ENCODE measurements at regions not wholly inside any gene's neighbourhood (a gene's known extent, or its start where the extent isn't known, plus 50 kb on each side); places are given as distances from the start of the nearest gene placed in this dataset.

DNA sequence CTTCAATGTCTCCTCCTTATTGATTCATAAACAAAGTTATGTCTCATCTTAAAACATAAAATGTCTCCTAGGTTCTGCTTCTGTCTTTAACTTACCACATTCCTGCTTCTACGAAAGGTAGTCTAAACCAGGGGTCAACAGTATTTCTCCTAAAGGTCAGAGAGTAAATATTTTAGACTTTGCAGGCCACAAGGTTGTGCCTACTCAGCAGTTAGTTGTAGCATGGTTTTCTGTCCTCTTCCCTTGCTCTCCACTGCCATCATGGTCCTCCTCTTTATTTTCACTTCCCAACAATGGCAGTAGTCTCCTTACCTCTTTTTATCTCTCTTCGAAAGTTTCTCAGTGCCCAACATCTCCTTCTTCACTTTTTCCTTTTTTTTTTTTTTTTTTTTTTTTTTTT lies 68.3 kb upstream of the LRP1B start:
- TF ChIP-seq, protein P1, sequence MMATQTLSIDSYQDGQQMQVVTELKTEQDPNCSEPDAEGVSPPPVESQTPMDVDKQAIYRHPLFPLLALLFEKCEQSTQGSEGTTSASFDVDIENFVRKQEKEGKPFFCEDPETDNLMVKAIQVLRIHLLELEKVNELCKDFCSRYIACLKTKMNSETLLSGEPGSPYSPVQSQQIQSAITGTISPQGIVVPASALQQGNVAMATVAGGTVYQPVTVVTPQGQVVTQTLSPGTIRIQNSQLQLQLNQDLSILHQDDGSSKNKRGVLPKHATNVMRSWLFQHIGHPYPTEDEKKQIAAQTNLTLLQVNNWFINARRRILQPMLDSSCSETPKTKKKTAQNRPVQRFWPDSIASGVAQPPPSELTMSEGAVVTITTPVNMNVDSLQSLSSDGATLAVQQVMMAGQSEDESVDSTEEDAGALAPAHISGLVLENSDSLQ (IDR thresholded peaks at IDR 0.05), result no peak
- no peak for TF ChIP-seq SP1 (IDR thresholded peaks at IDR 0.05)
- no peak for TF ChIP-seq FOXK2 (IDR thresholded peaks at IDR 0.05)
- no peak for TF ChIP-seq SUZ12 (IDR thresholded peaks at IDR 0.05)
- TF ChIP-seq BHLHE40 (IDR thresholded peaks at IDR 0.05; ENCODE audit: borderline replicate concordance), result no peak
- no peak for TF ChIP-seq ARNT (IDR thresholded peaks at IDR 0.05)
- no peak for TF ChIP-seq NFRKB (IDR thresholded peaks at IDR 0.05)
- no peak for TF ChIP-seq FOXM1 (IDR thresholded peaks at IDR 0.05; ENCODE audit: borderline replicate concordance)
- no peak for TF ChIP-seq ELF4 (IDR thresholded peaks at IDR 0.05)
- no peak for TF ChIP-seq ZNF384 (IDR thresholded peaks at IDR 0.05)
